Spinal cord (tissue), 10 donors: ENCODE measurements at regions not wholly inside any gene's neighbourhood (a gene's known extent, or its start where the extent isn't known, plus 50 kb on each side); places are given as distances from the start of the nearest gene placed in this dataset. TPM values are rescaled to one million over a fixed set of nuclear protein-coding genes. Genes with fewer than 3 reads are reported as not detected.
A peak's percentile ranks its signal among the peaks of the same experiment; 100 is the strongest.

ENCODE experiments used
- DNase-seq, 6 donors: peaks; one replicate each; pipeline versions ENCODE4 v3.0.0 to v3.0.0-alpha.2; 2013 to 2015; ENCODE audit warnings: low spot score in 6 of 6, low read depth in 4 of 6
- H3K27ac ChIP-seq: one replicate; pipeline ENCODE4 v1.5.1; 2013; ENCODE audit warnings: low read depth, low read length, control low read depth
- H3K27me3 ChIP-seq: one replicate; pipeline ENCODE4 v1.6.1; 2013; ENCODE audit warnings: low read length; ENCODE audit not compliant: control insufficient read depth, insufficient read depth
- H3K36me3 ChIP-seq: one replicate; pipeline ENCODE4 v1.6.1; 2013; ENCODE audit warnings: low read length; ENCODE audit not compliant: control insufficient read depth, insufficient read depth
- H3K4me1 ChIP-seq: one replicate; pipeline ENCODE4 v1.6.1; 2013; ENCODE audit warnings: low read length; ENCODE audit not compliant: control insufficient read depth, insufficient read depth
- H3K4me3 ChIP-seq: one replicate; pipeline ENCODE4 v1.5.1; 2013; ENCODE audit warnings: low read depth, low read length, control low read depth
- H3K9me3 ChIP-seq: one replicate; pipeline ENCODE4 v1.6.1; 2013; ENCODE audit warnings: low read length; ENCODE audit not compliant: control insufficient read depth, insufficient read depth
- WGBS: methylation state at CpG from one replicate; pipeline ENCODE4 v1.1.5; 2013; ENCODE audit warnings: missing lambda C conversion rate; ENCODE audit not compliant: insufficient coverage; 5-methylcytosine and 5-hydroxymethylcytosine counted together
- small RNA-seq: library from RNA; depleted of rRNA; stranded (forward); fragments of <200 nt; gene quantifications from one replicate; pipeline ENCODE3, GENCODE V24; 2014; ENCODE audit warnings: low replicate concordance
- donor health status: healthy.

DNA sequence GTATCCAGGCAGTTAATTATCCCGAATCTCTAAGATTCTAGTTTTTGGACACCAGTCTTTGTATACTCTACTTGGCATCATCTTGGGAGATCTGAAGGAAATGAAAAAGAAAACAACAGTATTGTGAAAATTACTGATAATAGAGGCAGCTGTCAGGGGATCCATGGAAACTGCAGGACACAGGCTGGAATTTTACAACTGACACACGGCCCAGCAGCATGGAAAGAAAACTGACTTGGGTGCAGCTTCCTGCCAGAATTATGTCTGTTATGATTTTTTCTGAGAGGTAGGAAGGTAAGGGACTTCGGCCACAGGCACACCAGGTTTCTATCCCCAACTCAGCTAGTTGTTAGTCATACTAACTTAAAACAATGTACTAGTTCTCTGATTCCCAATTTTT is 57.7 kb upstream of the ERBB4 start:
- no peak overlapping the region for H3K4me3 ChIP-seq
- no peak for DNase-seq
- H3K27ac ChIP-seq = no peak overlapping the region
- no peaks in the 10 kb centered on the region for H3K27me3 ChIP-seq
- WGBS = 20% methylated on average over 1 of the region's 3 CpGs
- H3K4me1 ChIP-seq = no peaks in the 10 kb centered on the region
- no peaks in the 10 kb centered on the region for H3K9me3 ChIP-seq
- H3K36me3 ChIP-seq = no peaks in the 10 kb centered on the region

DNA sequence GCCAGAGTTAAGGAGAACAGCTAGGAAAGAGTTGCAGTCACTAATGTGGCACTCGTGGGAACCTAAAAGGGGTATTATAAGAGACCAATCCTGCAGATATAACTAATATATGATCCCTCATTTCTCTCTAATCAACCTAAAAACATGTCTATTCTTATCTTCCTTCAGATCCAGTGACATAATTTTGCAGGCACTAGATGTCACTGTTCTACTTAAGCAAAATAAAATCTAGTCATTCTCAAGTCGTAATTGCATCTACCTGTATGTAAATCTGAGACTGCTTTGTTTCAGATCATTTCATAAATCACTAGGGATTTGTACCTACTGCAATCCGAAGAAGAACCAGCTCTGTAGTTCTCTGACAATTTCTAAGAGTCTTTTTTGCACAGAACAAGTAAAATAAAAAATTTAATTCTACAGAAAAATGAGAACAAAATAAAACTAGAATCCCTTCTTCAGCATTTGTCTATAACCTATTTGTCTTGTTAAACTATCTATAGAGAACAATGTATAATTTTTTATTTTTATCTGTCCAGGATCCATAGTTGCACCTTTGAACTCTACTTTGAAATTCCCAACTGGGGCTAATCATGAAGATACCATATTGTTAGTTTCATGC is 56.5 kb upstream of the ERBB4 start:
- Histone ChIP-seq H3K36me3 (no peaks in the 10 kb centered on the region), H3K4me1 (no peaks in the 10 kb centered on the region), H3K4me3 (no peak overlapping the region), H3K27ac (no peak overlapping the region), H3K9me3 (no peaks in the 10 kb centered on the region), H3K27me3 (no peaks in the 10 kb centered on the region)
- peak in 5 of 6 donors; percentile 6 to 82 (median 27) for DNase-seq
- no CpG with 5 or more reads among the region's 3 CpGs for WGBS

- H3K27ac ChIP-seq = no peak overlapping the region
- no peaks in the 10 kb centered on the region for H3K9me3 ChIP-seq
- H3K4me1 ChIP-seq = no peaks in the 10 kb centered on the region
- WGBS = no CpG with 5 or more reads among the region's 1 CpG
- no peak overlapping the region for H3K4me3 ChIP-seq
- H3K36me3 ChIP-seq = no peaks in the 10 kb centered on the region
- no peaks in the 10 kb centered on the region for H3K27me3 ChIP-seq
- DNase-seq = no peak
Measured at GRCh38 chr2:212592695-212593094, 54.1 kb upstream of the ERBB4 start.

Small RNA genes in the stretch of these regions (small RNA-seq; reads per million reads assigned to genes)
- not detected for gene MIR4776-1
